EL (cell line): ENCODE measurements at regions not wholly inside any gene's neighbourhood (a gene's known extent, or its start where the extent isn't known, plus 50 kb on each side); places are given as distances from the start of the nearest gene placed in this dataset.
A peak's percentile ranks its signal among the peaks of the same experiment; 100 is the strongest.

Source experiments
- DNase-seq: peaks from one replicate; pipeline ENCODE4 v3.0.0-alpha.2; 2016

- peak; percentile 36 for DNase-seq
Observed at GRCh38 chr1:25080294-25081209, 150.5 kb upstream of the RUNX3 start.

GRCh38 chr1:25079048-25079447 lies 149.0 kb upstream of the RUNX3 start:
- no peak for DNase-seq

GRCh38 chr1:25074351-25075227 lies 144.5 kb upstream of the RUNX3 start:
- no peak for DNase-seq

GRCh38 chr1:25073640-25074270 lies 143.7 kb upstream of the RUNX3 start:
- DNase-seq = no peak

- DNase-seq = no peak
Observed at GRCh38 chr1:25072461-25072860, 142.4 kb upstream of the RUNX3 start.

GRCh38 chr1:25068829-25069228 lies 138.8 kb upstream of the RUNX3 start:
- DNase-seq = no peak

GRCh38 chr1:25068316-25068715 lies 138.2 kb upstream of the RUNX3 start:
- no peak for DNase-seq

GRCh38 chr1:25067518-25068251 lies 137.6 kb upstream of the RUNX3 start:
- DNase-seq = no peak

- DNase-seq = no peak
Observed at GRCh38 chr1:25066731-25067517, 136.8 kb upstream of the RUNX3 start.

- peak; percentile 23 for DNase-seq
Observed at GRCh38 chr1:25066256-25066655, 136.2 kb upstream of the RUNX3 start.

- DNase-seq = peak; percentile 77
Observed at GRCh38 chr1:25065795-25066238, 135.7 kb upstream of the RUNX3 start.

GRCh38 chr1:25065321-25065721 lies 135.2 kb upstream of the RUNX3 start:
- no peak for DNase-seq

- no peak for DNase-seq
Observed at GRCh38 chr1:25064465-25065240, 134.6 kb upstream of the RUNX3 start.

- peak; percentile 78 for DNase-seq
Observed at GRCh38 chr1:25063591-25064416, 133.7 kb upstream of the RUNX3 start.

GRCh38 chr1:25062621-25063255 lies 132.7 kb upstream of the RUNX3 start:
- DNase-seq = no peak

GRCh38 chr1:25061261-25061995 lies 131.4 kb upstream of the RUNX3 start:
- DNase-seq = no peak

- no peak for DNase-seq
Observed at GRCh38 chr1:25057188-25057587, 127.1 kb upstream of the RUNX3 start.

GRCh38 chr1:25056536-25056935 lies 126.5 kb upstream of the RUNX3 start:
- no peak for DNase-seq

GRCh38 chr1:25055961-25056360 lies 125.9 kb upstream of the RUNX3 start:
- DNase-seq = no peak
